Hematopoietic multipotent progenitor cell treated with erythropoietin and hydrocortisone succinate and interleukin-3 and kit ligand, for 6 days (in vitro differentiated cells): ENCODE measurements at regions not wholly inside any gene's neighbourhood (a gene's known extent, or its start where the extent isn't known, plus 50 kb on each side); places are given as distances from the start of the nearest gene placed in this dataset.

ENCODE experiments used
- DNase-seq: peaks from one replicate; pipeline ENCODE4 v3.0.0-alpha.2; 2015

GRCh38 chr7:109176661-109177060 lies 607.0 kb downstream of the DNAJB9 start:
- DNase-seq: no peak

- no peak for DNase-seq
Observed at GRCh38 chr7:109178342-109178741, 608.7 kb downstream of the DNAJB9 start.

- no peak for DNase-seq
Observed at GRCh38 chr7:109179601-109180000, 609.9 kb downstream of the DNAJB9 start.

- DNase-seq: no peak
Observed at GRCh38 chr7:109190766-109191398, 621.2 kb downstream of the DNAJB9 start.

GRCh38 chr7:109206196-109206595 lies 636.5 kb downstream of the DNAJB9 start:
- no peak for DNase-seq

GRCh38 chr7:109213081-109213480 lies 643.4 kb downstream of the DNAJB9 start:
- DNase-seq: no peak

- DNase-seq: no peak
Observed at GRCh38 chr7:109215341-109215740, 645.7 kb downstream of the DNAJB9 start.

- no peak for DNase-seq
Observed at GRCh38 chr7:109224100-109224499, 654.4 kb downstream of the DNAJB9 start.

GRCh38 chr7:109226699-109227098 lies 657.0 kb downstream of the DNAJB9 start:
- no peak for DNase-seq

GRCh38 chr7:109235316-109235715 lies 665.6 kb downstream of the DNAJB9 start:
- no peak for DNase-seq

GRCh38 chr7:109246330-109247077 lies 676.8 kb downstream of the DNAJB9 start:
- DNase-seq: no peak

- no peak for DNase-seq
Observed at GRCh38 chr7:109256762-109257560, 687.3 kb downstream of the DNAJB9 start.

GRCh38 chr7:109259151-109259550 lies 689.5 kb downstream of the DNAJB9 start:
- no peak for DNase-seq

GRCh38 chr7:109261781-109262180 lies 692.1 kb downstream of the DNAJB9 start:
- DNase-seq: no peak

GRCh38 chr7:109266610-109267009 lies 696.9 kb downstream of the DNAJB9 start:
- no peak for DNase-seq

- no peak for DNase-seq
Observed at GRCh38 chr7:109276348-109276747, 706.7 kb downstream of the DNAJB9 start.

- no peak for DNase-seq
Observed at GRCh38 chr7:109282726-109283125, 713.1 kb downstream of the DNAJB9 start.

GRCh38 chr7:109284943-109285342 lies 715.3 kb downstream of the DNAJB9 start:
- no peak for DNase-seq

- DNase-seq: no peak
Observed at GRCh38 chr7:109295158-109295557, 725.5 kb downstream of the DNAJB9 start.

- DNase-seq: no peak
Observed at GRCh38 chr7:109308816-109309215, 739.1 kb downstream of the DNAJB9 start.

- no peak for DNase-seq
Observed at GRCh38 chr7:109309790-109310189, 740.1 kb downstream of the DNAJB9 start.

- no peak for DNase-seq
Observed at GRCh38 chr7:109318136-109318535, 748.5 kb downstream of the DNAJB9 start.

- DNase-seq: no peak
Observed at GRCh38 chr7:109322833-109323232, 753.2 kb downstream of the DNAJB9 start.

- no peak for DNase-seq
Observed at GRCh38 chr7:109331423-109331822, 761.7 kb downstream of the DNAJB9 start.
